ENCODE measurements at regions not wholly inside any gene's neighbourhood (a gene's known extent, or its start where the extent isn't known, plus 50 kb on each side); places are given as distances from the start of the nearest gene placed in this dataset.

- TF ChIP-seq, protein P1, sequence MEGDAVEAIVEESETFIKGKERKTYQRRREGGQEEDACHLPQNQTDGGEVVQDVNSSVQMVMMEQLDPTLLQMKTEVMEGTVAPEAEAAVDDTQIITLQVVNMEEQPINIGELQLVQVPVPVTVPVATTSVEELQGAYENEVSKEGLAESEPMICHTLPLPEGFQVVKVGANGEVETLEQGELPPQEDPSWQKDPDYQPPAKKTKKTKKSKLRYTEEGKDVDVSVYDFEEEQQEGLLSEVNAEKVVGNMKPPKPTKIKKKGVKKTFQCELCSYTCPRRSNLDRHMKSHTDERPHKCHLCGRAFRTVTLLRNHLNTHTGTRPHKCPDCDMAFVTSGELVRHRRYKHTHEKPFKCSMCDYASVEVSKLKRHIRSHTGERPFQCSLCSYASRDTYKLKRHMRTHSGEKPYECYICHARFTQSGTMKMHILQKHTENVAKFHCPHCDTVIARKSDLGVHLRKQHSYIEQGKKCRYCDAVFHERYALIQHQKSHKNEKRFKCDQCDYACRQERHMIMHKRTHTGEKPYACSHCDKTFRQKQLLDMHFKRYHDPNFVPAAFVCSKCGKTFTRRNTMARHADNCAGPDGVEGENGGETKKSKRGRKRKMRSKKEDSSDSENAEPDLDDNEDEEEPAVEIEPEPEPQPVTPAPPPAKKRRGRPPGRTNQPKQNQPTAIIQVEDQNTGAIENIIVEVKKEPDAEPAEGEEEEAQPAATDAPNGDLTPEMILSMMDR (IDR thresholded peaks at IDR 0.05; ENCODE audit: low read depth, low read length, missing control alignments) = no peak
- no peak overlapping the region for H3K4me3 ChIP-seq (ENCODE audit: low read depth, low read length)
- DNase-seq (ENCODE audit: low read depth) = no peak
- in situ Hi-C loops (cut with HindIII; ENCODE audit: low sequenced_read_pairs) = no loop called here
These were observed 91.4 kb downstream of the SUDS3 start for GRCh38 chr12:118467641-118468305.

DNA sequence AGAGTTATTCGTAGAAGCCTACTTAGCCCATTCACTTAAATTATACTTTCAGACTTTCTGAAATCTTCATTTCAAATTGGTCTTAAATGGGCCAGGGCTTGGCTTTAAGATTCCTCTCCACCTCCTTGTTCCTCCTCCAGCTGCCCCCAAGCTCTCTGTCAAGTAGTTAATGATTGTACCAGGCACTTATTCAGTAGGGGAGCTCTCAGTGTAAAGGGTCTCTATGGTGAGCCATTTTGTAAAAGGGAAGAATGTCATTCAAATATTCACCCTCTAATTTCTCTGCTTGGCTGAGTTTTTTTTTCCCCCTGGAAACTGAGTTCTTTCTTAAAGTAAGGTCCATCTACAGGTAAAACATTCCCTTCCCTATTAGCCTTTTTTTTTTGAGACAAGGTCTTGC, 96.6 kb downstream of the SUDS3 start:
- TF ChIP-seq, protein P1 (IDR thresholded peaks at IDR 0.05; ENCODE audit: low read depth, low read length, missing control alignments) = no peak
- in situ Hi-C loops (cut with HindIII; ENCODE audit: low sequenced_read_pairs) = no loop called here
- no peak for DNase-seq (ENCODE audit: low read depth)
- H3K4me3 ChIP-seq (ENCODE audit: low read depth, low read length) = no peak overlapping the region

GRCh38 chr12:118480235-118480634, 103.9 kb downstream of the SUDS3 start:
- TF ChIP-seq, protein P1 (IDR thresholded peaks at IDR 0.05; ENCODE audit: low read depth, low read length, missing control alignments) = no peak
- in situ Hi-C loops (cut with HindIII; ENCODE audit: low sequenced_read_pairs) = no loop called here

GRCh38 chr12:118488034-118488433, 111.7 kb downstream of the SUDS3 start:
- no peak for DNase-seq (ENCODE audit: low read depth)
- in situ Hi-C loops (cut with HindIII; ENCODE audit: low sequenced_read_pairs) = no loop called here
- TF ChIP-seq, protein P1 (IDR thresholded peaks at IDR 0.05; ENCODE audit: low read depth, low read length, missing control alignments) = no peak
- no peak overlapping the region for H3K4me3 ChIP-seq (ENCODE audit: low read depth, low read length)

More at GRCh38 chr12:118480235-118480634, 103.9 kb downstream of the SUDS3 start:
- no peak overlapping the region for H3K4me3 ChIP-seq (ENCODE audit: low read depth, low read length)
- DNase-seq (ENCODE audit: low read depth) = no peak

GRCh38 chr12:118493962-118494361, 117.6 kb downstream of the SUDS3 start:
- TF ChIP-seq, protein P1 (IDR thresholded peaks at IDR 0.05; ENCODE audit: low read depth, low read length, missing control alignments) = no peak
- in situ Hi-C loops (cut with HindIII; ENCODE audit: low sequenced_read_pairs) = no loop called here
- no peak overlapping the region for H3K4me3 ChIP-seq (ENCODE audit: low read depth, low read length)
- no peak for DNase-seq (ENCODE audit: low read depth)

DNA sequence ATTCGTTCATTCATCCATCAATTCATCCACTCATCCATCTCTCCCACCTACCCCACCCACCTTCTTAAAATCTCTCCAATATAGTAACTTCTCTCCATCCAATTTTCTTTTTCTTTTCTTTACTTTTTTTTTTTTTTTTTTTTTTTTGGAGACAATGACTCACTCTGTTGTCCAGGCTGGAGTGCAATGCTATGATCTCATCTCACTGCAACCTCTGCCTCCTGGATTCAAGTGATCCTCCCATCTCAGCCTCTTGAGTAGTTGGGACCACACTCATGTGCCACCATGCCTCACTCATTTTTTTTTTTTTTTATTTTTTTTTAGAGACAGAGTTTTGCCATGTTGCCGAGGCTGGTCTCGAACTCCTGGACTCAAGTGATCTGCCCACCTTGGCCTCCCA, 118.4 kb downstream of the SUDS3 start:
- in situ Hi-C loops (cut with HindIII; ENCODE audit: low sequenced_read_pairs) = no loop called here
- H3K4me3 ChIP-seq (ENCODE audit: low read depth, low read length) = no peak overlapping the region
- no peak for DNase-seq (ENCODE audit: low read depth)
- TF ChIP-seq, protein P1 (IDR thresholded peaks at IDR 0.05; ENCODE audit: low read depth, low read length, missing control alignments) = no peak

Data from astrocyte of the cerebellum (primary cell).